CMK (cell line): ENCODE measurements at regions not wholly inside any gene's neighbourhood (a gene's known extent, or its start where the extent isn't known, plus 50 kb on each side); places are given as distances from the start of the nearest gene placed in this dataset.
A peak's percentile ranks its signal among the peaks of the same experiment; 100 is the strongest.

ENCODE experiments used
- DNase-seq: peaks from one replicate; pipeline ENCODE4 v3.0.0-alpha.2; 2010; ENCODE audit warnings: low read depth

DNA sequence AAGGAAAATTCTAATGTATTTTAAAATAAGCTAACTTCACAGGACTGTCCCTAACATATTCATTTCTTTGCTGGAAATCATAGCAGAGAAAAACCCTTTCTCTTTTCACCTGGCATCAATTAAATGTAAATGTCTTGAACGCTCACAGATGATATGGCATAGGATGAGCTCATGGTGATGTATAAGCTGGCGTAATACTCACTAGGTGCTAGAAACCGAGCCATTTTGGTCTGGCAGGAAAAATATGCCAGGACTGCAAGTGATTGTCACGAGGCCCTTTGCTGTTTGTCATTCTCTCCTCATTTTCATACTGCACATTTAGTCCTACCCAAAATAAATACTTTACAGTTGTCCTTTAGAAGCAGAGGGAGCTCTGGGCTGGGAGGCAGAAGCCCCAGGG, 222.7 kb upstream of the LNX1 start:
- DNase-seq = no peak

DNA sequence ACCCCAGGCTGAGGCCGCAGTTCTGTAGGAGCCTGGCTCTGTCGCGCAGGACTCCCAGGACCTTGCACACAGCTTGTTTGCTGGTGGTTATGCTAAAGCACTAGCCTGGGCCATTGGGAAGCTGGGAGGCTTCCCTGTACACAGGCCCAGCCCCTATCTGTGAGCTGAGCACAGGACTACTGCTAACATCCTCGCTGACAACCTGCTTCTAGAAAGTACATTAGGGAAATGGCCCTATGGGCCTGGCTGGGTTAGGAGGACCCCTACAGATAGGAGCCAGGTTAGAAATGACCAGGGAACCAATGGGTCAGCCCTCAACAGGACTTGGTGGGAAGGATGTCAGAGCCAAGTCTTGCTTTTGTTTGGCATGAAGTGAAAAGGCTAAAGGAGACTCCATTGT, 219.4 kb upstream of the LNX1 start:
- DNase-seq = no peak

DNA sequence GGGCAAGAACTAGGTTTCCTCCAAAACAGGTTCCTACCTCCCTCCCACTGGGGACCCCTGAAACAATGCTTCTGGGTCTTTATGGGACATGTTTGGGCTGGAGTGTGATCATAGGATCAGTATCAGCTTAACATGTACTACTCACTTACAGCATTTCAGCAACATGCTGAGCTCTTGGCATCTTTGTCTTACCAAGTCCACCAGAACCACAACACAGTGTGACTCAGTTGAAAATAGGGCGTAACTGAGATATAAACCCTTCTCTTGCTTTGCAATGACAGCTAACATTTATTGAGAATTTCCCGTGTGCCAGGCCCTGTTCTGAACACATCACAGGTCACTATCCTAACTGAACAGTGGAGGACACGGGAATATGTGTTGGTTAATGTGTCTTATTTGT, 218.5 kb upstream of the LNX1 start:
- DNase-seq = no peak

DNA sequence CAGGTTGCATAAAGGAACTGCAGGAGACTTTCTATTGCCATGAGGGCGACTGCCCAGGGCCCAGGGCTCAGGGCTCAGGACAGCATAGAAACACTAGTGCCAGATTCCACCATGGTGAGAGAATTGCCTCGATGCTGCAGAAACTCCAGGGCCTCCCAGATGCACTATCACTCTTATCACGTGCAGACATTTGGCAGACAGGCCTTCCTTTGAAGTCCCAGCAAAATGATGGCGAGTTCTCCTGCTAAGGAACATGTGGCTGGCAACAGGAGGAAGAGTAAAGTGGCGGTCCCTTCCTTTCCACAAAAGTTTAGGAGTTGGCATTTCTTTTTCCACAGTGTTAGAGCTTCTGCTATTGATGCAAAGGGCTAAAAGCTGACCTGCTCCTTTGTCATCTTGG, 214.0 kb upstream of the LNX1 start:
- no peak for DNase-seq

DNA sequence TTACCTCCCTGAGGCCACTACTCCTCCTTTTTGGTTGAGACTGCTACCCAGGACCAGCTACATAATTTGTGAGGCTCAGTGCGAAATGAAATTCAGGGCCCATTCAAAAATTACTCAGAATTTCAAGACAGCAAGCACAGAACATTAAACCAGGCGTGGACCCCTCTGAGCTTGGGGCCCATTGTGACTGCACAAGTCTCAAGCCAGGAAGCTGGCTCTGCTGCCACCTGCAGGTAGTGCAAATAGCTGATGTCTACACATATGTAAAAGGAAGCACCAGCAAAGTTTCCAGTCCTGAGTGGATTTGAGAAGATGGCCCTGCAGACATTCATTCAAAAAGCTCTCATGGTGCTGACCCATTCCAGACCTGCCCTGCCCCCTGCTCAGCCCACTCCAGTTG, 213.4 kb upstream of the LNX1 start:
- peak; percentile 15 for DNase-seq

DNA sequence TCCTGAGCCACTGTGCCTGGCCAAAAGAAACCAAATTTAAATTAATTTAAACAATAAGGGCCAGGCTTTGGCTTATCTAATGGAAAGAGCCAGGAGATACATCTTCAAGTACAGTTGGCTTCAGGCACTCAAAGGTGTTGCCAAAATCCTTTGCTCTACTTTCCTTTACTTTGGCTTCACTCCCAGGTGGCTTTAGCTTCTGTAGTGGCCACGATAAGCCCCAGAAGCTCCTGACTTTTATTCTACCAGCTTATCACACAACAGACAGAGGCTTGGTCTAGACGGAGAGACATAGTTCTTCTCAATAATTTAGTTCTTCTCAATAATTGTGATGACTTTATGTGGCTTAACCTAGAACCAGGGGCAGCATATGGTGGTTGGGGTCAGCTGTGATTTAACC, 211.2 kb upstream of the LNX1 start:
- no peak for DNase-seq

DNA sequence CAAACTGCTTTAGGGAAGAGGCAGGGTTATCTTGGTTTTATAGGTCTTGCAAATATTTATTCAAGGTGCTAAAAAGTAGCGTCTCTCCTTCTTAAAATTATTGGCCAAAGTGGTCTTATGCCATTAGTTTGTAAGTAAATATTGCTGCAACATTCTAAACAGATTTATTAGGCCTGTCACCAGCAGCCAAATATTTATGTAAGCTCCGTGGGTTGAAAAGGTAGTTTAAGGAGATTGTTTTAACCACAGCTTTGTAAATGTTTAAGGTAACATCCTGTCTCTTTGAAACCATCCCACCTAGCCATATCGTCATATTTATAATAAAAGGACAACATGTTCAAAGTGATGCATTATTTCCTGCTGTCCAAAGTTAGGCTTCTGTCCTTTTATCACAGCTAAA, 210.1 kb upstream of the LNX1 start:
- DNase-seq = no peak

DNA sequence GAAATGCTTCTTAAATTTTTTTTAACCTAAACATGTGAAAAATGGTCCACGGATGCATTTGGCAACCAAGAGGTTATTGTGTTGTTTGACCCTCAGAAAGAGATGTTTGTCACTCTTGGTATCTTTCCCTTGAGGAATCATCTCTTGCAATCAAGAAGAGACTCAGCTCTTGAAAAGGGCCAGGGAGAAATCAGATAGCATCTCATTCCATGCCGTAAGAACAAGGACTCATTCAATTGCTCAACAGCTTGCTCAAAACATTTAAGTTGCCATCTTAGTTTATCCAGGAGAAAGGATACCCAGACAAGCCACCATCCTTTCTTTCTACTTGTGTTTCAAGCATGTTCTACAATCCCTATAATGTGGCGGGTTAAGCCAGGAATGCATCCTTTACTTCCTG, 209.5 kb upstream of the LNX1 start:
- no peak for DNase-seq

DNA sequence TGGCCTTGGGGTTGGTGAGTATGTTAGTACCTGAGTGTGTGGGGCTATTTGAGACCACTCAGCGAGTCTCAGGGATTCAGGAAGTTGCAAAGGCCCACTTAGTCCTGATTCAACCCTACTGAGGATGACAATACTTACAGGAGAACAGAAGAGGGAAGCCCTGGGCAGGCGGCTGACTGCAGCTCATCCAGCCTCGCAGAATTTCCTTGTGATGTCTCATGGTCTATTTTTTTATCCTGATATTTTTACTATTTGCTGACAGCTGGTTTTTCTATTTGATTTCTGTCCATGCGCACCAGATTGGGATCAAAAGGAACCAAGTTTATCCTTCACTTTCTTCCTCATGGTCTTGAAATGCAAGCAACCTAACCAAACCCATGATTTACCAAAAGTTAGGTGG, 201.8 kb upstream of the LNX1 start:
- no peak for DNase-seq

DNA sequence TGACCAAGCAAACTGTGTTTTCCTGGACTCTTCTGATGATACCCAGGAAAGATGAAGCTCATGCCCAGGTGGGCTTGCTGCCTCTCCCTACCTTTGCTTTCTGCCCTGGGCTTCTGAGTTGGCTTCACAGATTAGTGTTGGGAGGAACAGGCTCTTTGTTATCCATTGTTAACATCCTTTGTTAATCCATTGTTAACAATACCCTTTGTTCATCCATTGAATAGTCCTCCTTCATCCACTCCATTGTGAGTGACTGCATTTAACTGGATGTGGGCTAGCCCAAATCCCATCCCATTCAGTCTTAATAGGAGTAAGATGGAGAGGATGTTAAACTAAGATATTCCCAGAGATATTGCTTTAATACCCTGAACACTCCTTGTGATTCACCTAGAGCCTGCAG, 199.0 kb upstream of the LNX1 start:
- no peak for DNase-seq

DNA sequence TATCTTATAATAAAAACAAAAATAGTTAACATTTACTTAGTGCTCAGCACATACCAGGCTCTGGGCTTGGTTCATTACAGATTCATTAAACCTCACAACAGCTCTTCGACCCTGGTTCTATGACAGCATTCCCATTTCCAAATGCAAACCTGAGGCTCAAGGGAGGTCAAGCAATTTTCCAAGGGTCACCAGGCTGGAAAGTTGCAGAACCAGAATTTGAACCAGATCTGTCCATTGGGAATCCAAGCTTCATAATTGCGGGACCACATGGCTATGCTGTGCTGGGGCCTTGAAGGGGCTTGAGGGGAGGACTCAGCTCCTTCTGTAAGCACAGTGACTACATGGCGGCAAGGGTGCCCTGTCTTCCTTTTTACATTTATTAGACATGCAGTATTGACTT, 197.3 kb upstream of the LNX1 start:
- no peak for DNase-seq

DNA sequence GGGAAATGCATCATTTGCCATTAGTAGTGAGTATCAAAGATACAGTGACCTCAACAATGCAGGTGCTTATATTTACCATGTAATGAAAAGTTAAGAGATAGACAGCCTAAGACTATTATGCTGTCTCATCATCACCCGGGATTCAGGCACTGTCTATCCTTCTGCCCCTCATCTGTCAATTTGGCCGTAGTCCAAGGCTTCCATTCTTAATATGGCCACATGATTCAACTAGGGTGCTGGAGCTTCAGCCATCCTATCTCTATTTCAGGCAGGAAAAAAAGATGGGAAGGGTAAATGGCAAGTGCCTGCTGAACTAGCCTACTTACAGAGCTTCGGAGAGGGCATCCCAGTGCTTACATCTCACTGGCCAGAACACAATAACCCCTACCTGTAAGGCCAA, 196.7 kb upstream of the LNX1 start:
- no peak for DNase-seq

DNA sequence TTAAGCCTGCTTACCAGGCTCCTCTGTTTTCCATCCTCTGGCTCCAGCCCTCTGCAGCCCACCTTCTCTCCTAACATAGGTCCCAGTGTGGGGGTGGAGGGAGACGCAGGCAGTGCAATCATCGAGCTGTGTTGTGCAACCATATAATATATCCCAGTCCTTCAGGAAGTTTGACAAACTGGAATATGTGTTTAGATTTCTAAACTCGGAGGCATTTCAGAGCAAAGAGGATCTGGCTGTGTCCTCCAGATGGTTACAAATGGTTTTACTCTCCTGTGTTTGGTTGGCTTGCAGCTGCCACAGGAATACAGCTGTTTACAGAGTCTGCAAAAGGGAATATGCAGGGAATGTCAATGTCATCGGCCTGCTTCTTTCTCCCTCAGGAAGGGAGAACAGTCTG, 195.3 kb upstream of the LNX1 start:
- DNase-seq = no peak

DNA sequence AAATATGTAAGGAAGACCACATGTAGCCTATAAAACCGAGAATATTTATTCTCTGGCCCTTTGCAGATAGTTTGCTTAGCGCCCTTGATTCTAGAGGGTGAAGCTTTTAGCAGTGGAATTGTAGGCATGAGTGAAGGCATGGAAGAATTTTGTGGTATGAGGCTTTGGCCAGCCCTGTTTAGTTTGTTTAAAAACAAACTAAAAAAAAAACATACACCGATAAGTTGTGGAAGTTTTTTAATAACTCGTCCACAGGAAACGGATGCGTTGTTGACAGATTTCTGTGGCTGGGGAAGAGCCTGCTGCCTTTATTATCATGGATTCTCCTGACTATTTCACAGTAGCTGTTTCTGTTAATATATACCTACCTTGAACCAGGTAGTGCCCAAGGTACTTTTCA, 194.7 kb upstream of the LNX1 start:
- DNase-seq = no peak

DNA sequence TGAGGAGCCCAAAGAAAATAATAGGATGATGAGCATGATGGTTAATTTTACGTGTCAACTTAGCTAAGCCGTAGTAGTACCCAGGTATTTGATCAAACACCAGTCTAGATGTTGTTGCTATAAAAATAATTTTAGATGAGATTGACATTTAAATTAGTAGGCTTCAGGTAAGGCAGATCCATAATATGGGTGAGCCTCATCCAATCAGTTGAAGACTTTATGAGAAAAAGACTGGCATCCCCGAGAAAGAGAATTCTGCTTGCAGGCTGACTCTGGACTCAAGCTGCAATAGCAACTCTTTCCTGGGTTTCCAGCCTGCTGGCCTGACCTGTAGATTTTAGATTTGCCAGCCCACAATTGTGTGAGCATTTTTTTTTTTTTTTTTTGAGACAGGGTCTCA, 192.8 kb upstream of the LNX1 start:
- no peak for DNase-seq

DNA sequence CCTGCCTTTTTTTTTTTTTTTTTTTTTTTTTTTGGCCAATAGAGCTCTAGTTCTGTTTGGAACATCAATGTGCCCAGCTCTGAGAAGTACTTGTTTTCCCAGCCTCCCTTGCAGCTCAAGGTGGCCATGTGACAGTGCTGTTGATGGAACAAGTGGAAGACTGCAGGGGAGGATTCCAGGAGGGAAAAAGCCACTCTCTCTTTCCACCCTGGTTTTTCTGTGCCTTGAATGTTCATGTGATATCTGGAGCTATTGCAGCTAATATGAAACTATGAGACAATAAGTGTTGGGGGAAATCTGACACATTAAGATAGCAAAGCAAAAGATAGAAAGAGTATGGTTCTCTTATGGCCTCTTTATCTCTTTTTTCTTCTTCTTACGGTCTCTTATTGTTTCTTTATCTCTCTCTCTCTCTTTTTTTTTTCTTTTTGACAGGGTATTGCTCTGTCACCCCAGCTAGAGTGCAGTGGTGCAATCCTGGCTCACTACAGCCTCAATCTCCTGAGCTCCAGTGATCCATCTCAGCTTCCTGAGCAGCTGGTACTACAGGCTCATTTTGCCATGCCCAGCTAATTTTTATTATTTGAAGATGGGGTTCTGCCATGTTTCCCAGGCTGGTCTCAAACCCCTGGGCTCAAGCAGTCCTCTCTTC, 192.0 kb upstream of the LNX1 start:
- no peak for DNase-seq

DNA sequence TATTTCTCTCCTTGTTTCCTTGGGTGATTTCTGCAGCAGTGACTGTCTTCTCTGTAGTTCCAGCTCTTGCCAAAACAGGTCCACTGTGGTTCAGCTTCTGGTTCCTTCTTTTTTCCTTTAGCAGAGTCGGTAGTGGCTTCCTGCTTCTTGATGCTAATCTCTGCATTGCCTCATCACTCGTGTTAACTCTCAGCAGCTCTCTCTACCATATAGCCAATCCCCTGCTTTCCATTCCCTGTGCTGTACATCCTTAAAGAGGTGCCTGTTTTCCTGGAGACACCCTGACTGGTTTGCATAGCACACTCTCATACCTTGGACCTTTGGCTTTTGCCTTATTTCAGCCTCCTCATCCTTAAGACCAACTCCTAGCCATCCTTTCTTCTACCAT, 191.2 kb upstream of the LNX1 start:
- no peak for DNase-seq

DNA sequence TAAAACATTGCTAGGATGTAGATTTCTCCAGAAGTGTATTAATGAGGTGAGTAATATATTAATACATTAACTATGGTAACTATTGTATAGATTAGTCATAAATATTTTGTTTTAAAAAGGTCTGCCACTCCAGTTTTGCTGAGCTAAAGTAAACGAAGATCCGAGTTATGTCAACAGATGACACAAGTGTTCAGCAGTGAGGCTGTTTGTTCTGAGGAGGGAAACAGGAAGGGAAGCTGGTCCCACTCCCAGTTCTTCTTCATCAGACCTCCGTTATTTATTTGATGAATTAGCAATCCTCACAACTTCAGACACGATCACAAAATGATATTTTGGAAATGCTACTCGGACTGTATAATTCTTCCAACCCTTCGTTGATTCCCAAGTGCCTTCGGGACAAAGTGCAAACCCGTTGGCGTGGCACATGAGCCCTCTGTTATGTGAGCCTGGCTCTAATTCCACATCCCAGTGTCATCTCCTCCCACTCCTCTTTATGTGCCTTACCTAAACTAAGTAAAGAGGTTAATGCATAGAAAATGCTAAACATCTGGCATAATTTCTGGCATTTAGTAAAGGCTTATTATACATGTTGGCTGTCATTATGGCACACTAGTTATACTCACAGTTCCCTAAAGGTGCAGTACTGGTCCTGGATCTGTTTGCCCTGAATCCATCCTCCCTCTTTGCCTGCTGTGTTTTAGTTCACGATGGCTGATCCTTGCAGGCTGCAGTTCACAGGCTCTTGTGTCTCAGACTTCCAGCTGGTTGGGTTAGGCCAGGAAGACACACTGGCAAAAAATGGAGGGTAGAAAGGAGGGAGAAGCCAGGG, 190.6 kb upstream of the LNX1 start:
- DNase-seq = no peak

DNA sequence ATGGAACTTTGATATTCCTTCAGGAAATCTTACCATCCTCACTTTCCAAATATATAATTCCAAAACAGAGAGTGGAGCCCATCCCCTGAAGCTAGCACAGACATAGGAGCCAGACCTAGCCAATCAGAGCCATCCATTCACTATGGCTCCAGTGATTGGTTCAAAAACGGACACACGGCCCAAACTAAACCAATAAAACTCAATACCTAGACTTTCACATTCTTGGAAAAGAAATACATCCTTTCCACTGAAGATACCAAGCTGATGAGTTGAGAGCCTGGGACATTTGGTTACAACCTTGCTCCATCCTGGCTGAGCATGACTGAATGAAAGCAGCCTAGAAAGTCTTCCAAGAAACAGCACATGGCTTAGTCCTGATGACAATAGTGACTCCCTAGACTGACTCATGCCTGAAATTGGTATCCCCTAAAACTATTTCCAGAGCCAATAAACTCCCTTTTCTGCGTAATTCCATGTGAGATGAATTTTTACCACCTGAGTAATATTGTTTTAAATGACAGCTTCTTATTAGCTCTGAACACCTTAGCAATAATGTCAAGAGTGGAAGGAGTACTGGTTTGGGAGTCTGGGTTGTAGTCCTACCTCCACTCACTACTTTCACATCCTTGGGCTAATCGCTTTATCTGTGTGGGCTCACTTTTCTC, 189.6 kb upstream of the LNX1 start:
- DNase-seq = no peak

DNA sequence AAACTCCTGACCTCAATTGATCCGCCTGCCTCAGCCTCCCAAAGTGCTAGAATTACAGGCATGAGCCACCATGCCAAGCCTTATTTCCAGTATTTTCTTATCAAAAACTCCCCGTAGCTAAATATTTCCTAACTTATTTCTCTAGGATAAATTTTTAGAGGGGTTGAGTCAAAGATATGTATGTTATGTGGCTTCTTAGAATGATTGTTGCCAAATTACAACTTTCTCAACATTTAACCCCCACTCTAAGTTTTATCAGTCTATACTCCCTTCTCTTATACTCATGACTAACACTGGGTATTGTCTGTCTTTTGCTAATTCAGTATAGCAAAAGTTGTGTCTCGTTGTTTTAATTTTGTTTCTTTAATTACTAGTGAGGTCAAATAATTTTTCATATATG, 187.7 kb upstream of the LNX1 start:
- no peak for DNase-seq

DNA sequence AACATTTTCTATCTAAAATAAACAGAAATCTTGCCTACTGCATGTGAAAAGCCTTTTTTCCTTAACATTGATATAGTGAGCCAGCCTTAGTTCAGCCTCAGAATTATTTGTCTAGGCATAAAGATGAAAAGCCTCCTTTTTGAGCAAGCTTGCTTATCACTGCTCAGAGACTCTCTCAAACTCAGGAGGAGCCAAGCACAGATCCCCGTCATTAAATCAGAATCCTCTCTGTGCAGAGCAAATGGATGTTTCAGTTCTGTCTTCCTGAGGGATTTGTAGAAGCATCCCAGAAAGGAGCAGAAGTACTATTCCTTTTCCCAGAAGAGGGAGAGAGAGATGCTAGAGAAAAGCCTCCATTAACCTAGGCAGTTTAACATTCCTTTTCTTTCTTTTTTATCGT, 186.9 kb upstream of the LNX1 start:
- DNase-seq = no peak

DNA sequence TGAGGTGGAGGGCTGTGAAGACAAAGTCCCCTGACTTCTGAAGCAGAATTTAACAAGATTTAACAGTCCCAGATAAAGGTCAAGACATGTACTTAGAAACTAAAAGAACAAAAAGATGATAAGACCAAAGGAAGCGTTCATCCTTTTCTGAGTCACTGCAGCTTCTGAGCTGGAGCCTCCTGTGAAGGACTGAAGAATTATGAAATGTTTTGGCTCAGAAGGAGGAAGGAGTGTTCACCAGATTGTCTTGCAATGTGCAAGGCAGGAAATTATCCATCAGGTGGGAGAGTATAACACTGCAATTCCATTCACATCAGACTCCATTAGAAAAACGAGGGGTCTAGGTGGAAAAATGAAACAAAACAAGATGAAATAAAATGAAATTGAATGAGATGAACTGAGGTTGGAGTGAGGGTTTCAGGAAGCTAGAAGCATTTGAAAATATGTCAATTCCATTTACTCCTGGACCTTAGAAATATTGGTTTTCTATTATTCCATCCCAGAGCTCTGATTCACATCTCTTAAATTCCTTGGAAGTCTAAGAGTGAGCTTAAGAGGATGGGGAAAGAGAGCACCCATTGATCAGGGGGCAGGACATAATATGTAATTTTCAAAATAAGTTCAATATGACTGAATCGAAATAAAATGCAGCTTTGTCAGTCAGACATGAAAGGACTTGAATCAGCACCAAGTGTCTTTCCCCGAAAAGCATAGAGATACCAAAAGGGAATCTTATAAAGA, 186.1 kb upstream of the LNX1 start:
- no peak for DNase-seq

DNA sequence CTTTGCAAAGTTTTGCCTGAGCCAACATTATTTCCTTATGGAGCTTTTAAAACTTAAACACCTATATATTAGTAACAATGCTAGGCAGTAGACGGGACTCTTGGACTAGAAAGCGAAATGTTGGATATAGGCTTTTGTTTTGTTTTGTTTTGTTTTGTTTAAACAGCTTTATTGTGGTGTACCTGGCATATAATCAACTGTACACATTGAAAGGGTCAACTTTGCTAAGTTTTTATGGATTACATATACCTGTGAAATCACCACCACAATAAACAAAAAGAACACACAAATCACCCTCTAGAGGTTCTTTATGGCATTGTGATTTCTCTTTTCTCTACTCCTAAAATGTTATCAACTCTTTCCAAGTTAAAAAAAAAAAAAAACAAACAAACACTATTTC, 184.9 kb upstream of the LNX1 start:
- DNase-seq = no peak
